Parathyroid adenoma (tissue), 2 donors: ENCODE measurements at regions not wholly inside any gene's neighbourhood (a gene's known extent, or its start where the extent isn't known, plus 50 kb on each side); places are given as distances from the start of the nearest gene placed in this dataset.

Experiments used
- H2AFZ ChIP-seq: fragments of 300-600 bp; sonication (generic); one replicate; pipeline ENCODE4 v1.7.0; 2017; ENCODE audit warnings: antibody characterized with exemption, mild to moderate bottlenecking
- H3K27ac ChIP-seq: fragments of 300-600 bp; sonication (generic); one replicate; pipeline ENCODE4 v1.7.0; 2017
- H3K27me3 ChIP-seq: fragments of 300-600 bp; sonication (generic); one replicate; pipeline ENCODE4 v1.7.0; 2017; ENCODE audit warnings: low read length; ENCODE audit not compliant: control insufficient read depth, insufficient read depth
- H3K36me3 ChIP-seq: fragments of 300-600 bp; sonication (generic); one replicate; pipeline ENCODE4 v1.7.0; 2017; ENCODE audit warnings: low read length; ENCODE audit not compliant: control insufficient read depth, insufficient read depth
- H3K4me1 ChIP-seq: fragments of 300-600 bp; sonication (generic); one replicate; pipeline ENCODE4 v1.7.0; 2017; ENCODE audit warnings: control low read depth
- H3K4me2 ChIP-seq: fragments of 300-600 bp; sonication (generic); one replicate; pipeline ENCODE4 v1.7.0; 2017; ENCODE audit warnings: low read length
- H3K4me3 ChIP-seq: fragments of 300-600 bp; sonication (generic); one replicate; pipeline ENCODE4 v1.7.0; 2017; ENCODE audit warnings: low read depth, low read length
- H3K79me2 ChIP-seq: fragments of 300-600 bp; sonication (generic); one replicate; pipeline ENCODE4 v1.7.0; 2017; ENCODE audit warnings: control low read depth
- H3K9ac ChIP-seq: fragments of 300-600 bp; sonication (generic); one replicate; pipeline ENCODE4 v1.7.0; 2017; ENCODE audit warnings: mild to moderate bottlenecking
- H3K9me3 ChIP-seq: fragments of 300-600 bp; sonication (generic); one replicate; pipeline ENCODE4 v1.7.0; 2017; ENCODE audit warnings: low read length; ENCODE audit not compliant: control insufficient read depth
- CTCF ChIP-seq: fragments of 300-600 bp; sonication (generic); IDR thresholded peaks from one replicate; pipeline ENCODE4 v1.7.0; 2017; ENCODE audit warnings: antibody characterized with exemption, mild to moderate bottlenecking
- donor health status: primary hyperparathyroidism.

- TF ChIP-seq CTCF = no peak
- Histone ChIP-seq H3K9ac (no peak overlapping the region), H3K4me3 (no peak overlapping the region), H3K27ac (no peak overlapping the region), H3K4me1 (no peaks in the 10 kb centered on the region), H3K9me3 (no peaks in the 10 kb centered on the region), H3K27me3 (no peaks in the 10 kb centered on the region), H3K36me3 (no peaks in the 10 kb centered on the region), H3K79me2 (no peaks in the 10 kb centered on the region), H3K4me2 (no peak overlapping the region), H2AFZ (no peak overlapping the region)
These were observed 134.8 kb upstream of the RGMA start for GRCh38 chr15:93223803-93224202.

- Histone ChIP-seq H3K27ac (no peak overlapping the region), H3K4me3 (no peak overlapping the region), H3K9ac (no peak overlapping the region), H3K36me3 (no peaks in the 10 kb centered on the region), H2AFZ (no peak overlapping the region), H3K27me3 (no peaks in the 10 kb centered on the region), H3K4me1 (no peaks in the 10 kb centered on the region), H3K79me2 (no peaks in the 10 kb centered on the region), H3K4me2 (no peak overlapping the region), H3K9me3 (no peaks in the 10 kb centered on the region)
- no peak for TF ChIP-seq CTCF
These were observed 132.7 kb upstream of the RGMA start for GRCh38 chr15:93221759-93222158.

DNA sequence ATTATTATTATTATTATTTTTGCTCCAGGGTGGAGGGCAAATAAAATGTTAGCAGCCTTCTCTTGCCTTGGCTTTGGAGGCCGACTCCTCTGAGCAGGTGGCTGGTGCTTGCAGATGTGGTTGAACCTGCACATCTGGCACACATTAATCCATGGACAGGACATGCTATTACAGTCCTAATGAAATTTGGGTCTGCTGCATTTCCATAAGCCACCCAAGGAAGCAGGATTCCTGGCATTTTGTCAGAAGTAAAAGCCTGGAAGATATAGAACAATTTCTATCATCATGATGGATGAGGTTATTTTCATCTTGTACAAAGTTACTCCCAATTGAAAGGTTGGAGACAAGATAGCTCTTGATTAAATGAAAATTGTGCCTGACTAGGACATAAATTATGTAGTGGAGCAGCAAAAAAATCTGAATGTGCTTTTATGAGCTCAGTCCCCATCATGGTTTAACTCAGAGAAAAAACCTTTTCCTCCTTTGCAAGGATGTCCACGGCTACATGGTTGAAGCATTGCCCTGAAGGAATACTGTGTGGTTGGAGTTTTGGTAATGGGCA, 130.9 kb upstream of the RGMA start:
- no peak for TF ChIP-seq CTCF
- no peaks in the 10 kb centered on the region for H3K4me1 ChIP-seq
- no peaks in the 10 kb centered on the region for H3K9me3 ChIP-seq
- H2AFZ ChIP-seq = no peak overlapping the region
- no peak overlapping the region for H3K4me3 ChIP-seq
- no peaks in the 10 kb centered on the region for H3K36me3 ChIP-seq
- H3K4me2 ChIP-seq = no peak overlapping the region
- no peak overlapping the region for H3K9ac ChIP-seq
- H3K27me3 ChIP-seq = no peaks in the 10 kb centered on the region
- H3K27ac ChIP-seq = no peak overlapping the region
- H3K79me2 ChIP-seq = no peaks in the 10 kb centered on the region

GRCh38 chr15:93217343-93217742, 128.3 kb upstream of the RGMA start:
- no peaks in the 10 kb centered on the region for H3K4me1 ChIP-seq
- H3K9ac ChIP-seq = no peak overlapping the region
- no peak overlapping the region for H3K4me2 ChIP-seq
- no peak overlapping the region for H2AFZ ChIP-seq
- H3K79me2 ChIP-seq = no peaks in the 10 kb centered on the region
- no peaks in the 10 kb centered on the region for H3K27me3 ChIP-seq
- no peak for TF ChIP-seq CTCF
- H3K36me3 ChIP-seq = no peaks in the 10 kb centered on the region
- H3K4me3 ChIP-seq = no peak overlapping the region
- H3K27ac ChIP-seq = no peak overlapping the region
- H3K9me3 ChIP-seq = no peaks in the 10 kb centered on the region

- Histone ChIP-seq H2AFZ (no peak overlapping the region), H3K4me2 (no peak overlapping the region), H3K27ac (no peak overlapping the region), H3K4me3 (no peak overlapping the region), H3K36me3 (no peaks in the 10 kb centered on the region), H3K27me3 (no peaks in the 10 kb centered on the region), H3K4me1 (no peaks in the 10 kb centered on the region), H3K9me3 (no peaks in the 10 kb centered on the region), H3K9ac (no peak overlapping the region), H3K79me2 (no peaks in the 10 kb centered on the region)
- TF ChIP-seq CTCF = no peak
These were observed 125.1 kb upstream of the RGMA start for GRCh38 chr15:93214106-93214505.
